ENCODE measurements at regions not wholly inside any gene's neighbourhood (a gene's known extent, or its start where the extent isn't known, plus 50 kb on each side); places are given as distances from the start of the nearest gene placed in this dataset.

DNA sequence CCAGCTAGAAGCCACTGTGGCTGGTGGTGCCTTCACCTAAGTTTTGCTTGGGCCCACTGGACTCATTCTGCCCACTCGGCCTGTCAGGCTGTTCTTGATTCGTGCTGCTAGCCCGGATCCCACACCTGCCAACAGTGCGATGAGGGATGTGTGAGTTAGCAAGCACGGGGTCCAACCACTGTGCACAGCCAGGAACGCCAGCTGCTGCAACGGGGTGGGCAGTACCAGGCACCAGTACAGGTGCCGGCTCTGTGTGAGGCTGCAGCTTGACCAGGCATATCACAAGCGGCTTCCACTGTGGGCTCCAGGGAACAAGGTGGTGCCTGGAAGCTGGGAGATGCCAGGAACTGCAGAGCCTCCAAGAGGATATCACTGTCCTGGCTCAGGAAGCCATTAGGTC is 481.2 kb downstream of the OTOL1 start:
- CTCF ChIA-PET, result no interaction called here
- POLR2A ChIA-PET, result no interaction called here

DNA sequence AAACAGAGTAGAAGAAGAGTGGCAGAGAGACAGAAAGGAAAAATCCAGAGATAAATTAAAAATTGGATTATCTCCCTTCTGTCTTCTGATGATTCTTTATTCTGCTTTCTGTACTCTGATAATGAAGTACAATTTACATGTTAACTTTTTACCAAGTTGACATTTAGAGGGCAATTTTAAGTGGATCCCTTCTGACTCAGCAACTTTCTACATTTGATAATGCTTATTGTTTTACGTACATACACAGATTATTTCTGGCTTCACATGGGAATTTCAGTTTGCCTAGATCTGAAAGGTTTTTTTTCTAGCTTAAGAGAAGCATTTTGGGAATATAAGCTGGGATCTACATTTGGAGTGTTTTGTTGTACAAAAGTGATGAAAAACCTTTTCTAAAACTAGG is 491.3 kb downstream of the OTOL1 start:
- POLR2A ChIA-PET, result no interaction called here
- CTCF ChIA-PET, result no interaction called here

DNA sequence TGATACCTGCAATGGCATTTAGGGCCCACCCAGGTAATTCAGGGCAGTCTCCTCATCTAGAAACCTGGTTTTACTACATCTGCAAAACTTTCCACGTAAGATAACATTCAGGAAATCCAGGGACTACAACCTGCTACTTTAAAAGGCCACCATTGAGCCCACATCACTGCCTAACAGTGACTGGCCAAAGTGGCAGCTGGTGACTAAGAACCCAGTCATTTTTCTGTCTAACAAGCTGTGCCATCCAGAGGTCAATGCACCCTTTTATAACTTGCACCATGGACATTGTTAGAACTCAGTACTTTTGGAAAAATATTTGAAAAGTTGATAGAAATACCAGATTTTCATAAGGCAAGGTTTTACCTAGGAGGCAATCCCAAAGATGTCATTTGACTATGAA is 492.4 kb downstream of the OTOL1 start:
- ChIA-PET POLR2A (no interaction called here), CTCF (no interaction called here)

DNA sequence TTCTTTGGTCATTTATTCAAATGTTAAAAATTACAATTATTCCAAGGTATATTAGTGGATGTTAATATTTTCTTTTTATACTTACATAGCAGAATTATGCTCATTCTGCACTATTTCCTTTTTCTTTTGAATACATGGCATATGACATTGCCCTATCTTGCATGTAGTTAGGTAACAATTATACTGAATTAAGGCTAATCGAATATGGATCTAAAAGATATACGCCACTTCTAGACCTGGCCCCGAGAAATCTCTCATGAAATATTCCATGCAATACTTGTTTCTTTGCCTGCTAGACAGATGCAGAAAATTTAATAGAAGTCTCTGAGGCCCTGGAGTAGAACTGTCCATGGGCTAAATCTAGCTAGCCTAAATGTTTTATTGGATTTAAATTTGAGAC is 493.4 kb downstream of the OTOL1 start:
- ChIA-PET POLR2A (no interaction called here), CTCF (no interaction called here)

DNA sequence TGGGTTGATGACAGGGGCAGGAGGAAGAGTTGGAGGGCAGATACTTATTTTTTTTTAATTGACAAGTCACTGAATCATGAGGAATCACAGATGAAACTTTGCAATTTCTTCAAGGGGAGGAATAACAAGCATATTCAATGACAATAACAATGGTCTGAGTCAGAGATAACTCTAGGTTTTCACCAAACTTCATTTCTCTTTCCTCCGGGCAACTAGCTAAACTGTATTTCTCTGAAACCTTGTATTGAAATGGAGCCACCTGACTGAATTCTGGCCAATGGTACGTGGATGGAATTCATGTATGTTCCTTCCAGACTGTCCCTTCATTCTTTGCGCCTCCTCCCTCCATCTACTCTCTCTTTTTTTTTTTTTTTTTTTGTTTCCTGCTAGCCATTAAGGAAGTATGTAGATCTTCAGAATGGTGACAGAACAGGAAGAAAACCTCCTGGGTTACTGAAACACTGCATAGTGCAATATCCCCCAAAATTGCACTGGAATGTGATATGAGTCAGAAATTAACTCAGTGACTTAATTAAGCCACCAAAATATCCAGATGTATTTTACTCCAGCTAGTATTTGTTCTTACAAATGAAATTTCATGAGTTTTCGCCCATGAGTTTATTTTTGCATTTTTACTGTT is 495.4 kb downstream of the OTOL1 start:
- ChIA-PET CTCF (no interaction called here), POLR2A (no interaction called here)

DNA sequence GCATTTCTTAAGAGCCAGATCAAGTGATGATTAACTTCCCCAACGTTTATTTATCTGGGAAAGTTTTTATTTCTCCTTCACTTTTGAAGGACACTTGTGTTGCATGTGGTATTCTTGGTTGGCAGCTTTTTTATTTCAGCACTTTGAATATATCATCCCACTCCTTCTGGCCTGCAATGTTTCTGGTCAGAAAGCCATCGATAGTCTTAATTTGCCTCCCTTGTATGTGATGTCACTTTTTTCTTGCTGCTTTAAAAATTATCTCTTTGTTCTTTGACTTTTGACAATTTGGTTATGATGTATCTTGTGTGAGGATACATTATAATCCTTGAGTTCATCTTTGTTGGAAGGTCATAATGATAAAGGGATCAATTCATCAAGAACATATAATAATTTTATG is 503.2 kb downstream of the OTOL1 start:
- ChIA-PET POLR2A (no interaction called here), CTCF (no interaction called here)

DNA sequence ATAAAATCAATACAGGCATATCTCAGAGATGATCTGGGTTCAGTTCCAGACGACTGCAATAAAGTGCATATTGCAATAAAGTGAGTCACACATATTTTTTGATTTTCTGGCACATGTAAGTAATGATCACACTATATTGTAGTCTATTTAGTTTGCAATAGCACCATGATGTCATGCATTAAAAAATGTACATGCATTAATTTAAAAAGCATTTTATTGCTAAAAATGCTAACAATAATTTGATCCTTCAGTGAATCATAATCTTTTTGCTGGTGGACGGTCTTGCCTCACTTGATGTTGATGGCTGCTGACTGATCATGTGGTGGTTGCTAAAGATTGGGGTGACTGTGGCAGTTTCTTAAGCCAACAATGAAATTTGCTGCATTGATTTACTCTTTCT is 511.1 kb downstream of the OTOL1 start:
- CTCF ChIA-PET, result no interaction called here
- POLR2A ChIA-PET, result no interaction called here

DNA sequence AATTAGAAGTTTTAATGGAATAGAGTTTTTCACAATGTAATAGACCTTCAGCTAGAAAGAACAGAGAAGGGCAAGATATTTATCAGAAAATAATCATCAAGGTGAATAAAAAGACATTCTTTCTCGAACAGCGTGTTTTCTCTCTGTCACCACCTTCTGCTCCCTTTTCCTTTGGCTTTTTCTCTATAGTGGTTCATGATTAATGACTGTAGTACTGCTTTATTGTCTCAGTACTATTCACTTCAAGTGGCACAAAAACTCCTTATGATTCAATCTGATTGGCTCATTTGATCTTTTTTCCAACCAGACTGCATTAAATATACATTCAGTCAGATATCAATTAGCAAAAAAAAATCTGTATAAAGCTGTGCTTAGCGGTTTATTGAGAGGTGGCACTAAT is 516.0 kb downstream of the OTOL1 start:
- ChIA-PET POLR2A (no interaction called here), CTCF (no interaction called here)

DNA sequence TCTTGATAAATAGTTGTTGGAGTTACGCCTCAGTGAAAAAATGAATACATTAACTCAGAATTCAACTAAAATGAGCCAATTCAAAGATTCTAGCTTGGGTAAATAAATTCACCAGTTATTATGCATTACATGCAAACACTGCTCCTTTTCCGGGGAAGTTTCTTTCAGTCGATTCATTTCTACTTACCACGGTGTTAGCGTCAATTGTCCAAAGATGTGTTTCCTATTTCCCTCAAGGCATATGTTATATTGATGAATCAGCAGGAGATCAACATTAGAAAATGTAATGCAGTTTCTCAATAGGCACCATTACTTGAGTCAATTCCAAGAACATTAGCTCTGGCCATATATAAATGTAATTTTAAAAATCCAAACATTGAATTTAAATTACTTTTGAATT is 517.7 kb downstream of the OTOL1 start:
- POLR2A ChIA-PET, result no interaction called here
- CTCF ChIA-PET, result no interaction called here

DNA sequence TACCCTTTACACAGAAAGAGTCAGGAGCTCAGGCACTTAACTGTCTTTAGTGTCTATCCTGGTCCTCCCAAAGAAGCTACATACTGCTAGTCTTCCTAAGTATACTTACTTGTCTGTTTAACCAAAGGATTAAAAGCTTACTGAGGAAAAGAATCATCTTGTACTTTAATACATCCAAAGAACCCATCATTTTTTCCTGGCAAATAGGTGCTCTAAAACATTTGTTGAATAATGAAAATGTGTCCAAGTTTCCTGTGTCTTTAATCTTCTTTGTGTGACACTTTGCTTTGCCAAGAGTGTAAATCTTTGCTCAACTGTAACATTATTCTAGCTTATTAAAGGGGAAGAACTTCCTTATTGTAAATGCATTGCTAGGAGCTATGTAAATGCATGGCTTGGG is 519.2 kb downstream of the OTOL1 start:
- POLR2A ChIA-PET, result no interaction called here
- CTCF ChIA-PET, result no interaction called here

DNA sequence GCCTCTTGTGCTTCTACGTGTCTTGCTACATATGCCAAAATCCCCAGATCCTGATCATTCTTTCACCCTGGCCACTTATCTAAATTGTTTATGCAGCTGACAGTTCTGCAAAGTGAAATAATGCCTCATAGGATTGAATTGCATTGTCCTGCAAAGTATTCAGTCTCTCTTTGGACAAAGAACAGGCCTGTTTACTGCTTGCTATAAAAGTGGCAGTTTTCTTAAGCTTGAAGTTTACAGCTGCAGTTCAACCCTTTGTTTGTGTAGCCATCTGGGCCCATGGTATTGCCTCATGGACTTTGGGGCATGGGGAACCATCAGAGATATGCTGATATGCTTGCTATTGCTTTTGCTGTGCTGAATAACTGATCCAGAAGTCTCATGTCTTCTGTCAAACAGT is 523.2 kb downstream of the OTOL1 start:
- ChIA-PET CTCF (no interaction called here), POLR2A (no interaction called here)

DNA sequence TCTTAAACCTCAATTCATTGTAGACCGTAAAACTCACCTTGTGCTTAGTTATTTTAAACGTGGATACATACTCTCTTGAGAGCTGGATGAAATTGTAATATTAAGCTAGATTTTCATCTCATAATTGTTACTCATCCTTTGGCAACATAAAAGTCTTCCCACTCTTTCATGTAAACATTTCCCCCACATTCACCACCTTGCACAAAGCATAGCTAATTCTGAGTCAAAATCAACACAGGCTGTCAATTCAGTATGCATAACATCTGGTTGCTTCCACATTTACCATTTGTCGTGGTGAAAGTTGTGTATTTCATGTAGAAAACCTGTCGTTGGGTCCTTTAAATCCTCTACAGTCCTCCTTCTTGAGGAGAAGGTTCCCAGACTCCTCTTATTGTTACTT is 524.6 kb downstream of the OTOL1 start:
- POLR2A ChIA-PET, result no interaction called here
- CTCF ChIA-PET, result no interaction called here

DNA sequence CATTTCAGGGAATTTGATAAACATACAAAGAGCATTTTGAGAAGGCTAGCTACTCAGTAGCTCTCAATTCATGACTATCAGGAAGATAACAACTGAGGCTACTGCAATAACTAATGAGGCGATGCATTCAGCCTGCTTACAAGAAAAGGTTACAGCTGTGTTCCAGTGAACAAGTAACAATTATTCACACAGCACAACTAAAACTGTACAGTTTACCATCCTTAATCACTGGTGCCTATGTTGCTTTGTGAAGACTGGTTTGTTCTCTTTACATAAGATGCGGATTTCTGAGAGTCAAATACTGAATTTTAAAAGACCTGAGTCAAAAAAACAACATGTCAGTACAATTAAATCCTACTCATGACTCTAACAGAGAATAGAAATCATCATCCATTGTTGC is 526.3 kb downstream of the OTOL1 start:
- CTCF ChIA-PET, result no interaction called here
- POLR2A ChIA-PET, result no interaction called here

DNA sequence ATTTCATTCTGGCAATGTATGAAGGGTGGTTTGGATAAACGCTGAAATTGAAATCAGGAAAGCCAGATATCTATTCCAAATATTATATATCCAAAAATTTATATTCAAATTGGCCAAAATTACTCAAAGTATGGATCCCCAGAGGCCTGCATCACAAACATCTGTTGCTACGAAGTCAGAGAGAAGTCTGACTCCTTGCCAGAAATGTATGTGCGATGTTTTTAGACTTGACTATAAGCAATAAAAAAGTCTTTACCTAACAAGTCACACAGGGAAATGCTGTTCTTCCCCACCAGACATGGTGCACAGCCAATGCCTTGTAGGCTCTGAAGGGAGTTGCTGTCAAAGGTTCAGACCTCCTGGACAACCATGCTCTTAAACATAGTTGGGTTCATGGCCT is 533.1 kb downstream of the OTOL1 start:
- CTCF ChIA-PET, result no interaction called here
- POLR2A ChIA-PET, result no interaction called here

DNA sequence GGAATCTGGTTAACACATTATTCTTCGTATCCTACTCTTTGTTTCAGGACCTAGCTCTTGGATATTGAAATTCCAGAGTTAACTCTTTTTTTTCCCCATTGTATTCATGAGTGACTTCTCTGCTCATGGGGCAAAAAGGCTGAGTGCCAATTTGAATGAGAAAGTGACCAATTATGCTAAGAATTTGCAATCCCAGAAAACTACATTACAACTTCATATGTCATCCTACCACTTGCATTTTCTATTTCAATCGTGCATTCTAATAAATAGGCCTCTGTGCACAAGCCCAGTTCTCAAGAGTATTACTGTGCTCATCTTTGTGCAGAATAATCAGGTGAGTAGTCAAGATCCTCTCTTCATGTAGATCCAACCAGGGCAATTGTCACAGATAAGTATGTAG is 537.8 kb downstream of the OTOL1 start:
- ChIA-PET POLR2A (no interaction called here), CTCF (no interaction called here)

DNA sequence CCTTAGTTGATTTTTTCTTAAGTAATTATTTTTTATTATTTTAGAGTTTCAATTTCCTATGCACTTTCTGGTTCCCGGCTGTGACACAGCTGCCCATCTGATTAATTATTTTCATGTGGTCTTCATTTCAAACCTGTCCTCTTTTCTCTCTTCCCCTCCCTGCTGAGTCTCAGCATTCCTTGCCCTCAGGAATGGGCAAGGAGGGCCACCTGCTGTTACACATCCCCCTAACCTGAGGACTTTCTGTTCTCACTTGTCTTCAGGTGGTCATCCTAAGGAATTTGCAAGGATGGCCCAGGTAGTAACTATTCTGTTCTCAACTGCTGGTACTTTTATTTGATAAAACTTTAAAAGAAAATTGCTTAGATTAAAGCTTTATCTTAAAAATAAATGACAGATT is 545.0 kb downstream of the OTOL1 start:
- POLR2A ChIA-PET, result no interaction called here
- CTCF ChIA-PET, result no interaction called here

DNA sequence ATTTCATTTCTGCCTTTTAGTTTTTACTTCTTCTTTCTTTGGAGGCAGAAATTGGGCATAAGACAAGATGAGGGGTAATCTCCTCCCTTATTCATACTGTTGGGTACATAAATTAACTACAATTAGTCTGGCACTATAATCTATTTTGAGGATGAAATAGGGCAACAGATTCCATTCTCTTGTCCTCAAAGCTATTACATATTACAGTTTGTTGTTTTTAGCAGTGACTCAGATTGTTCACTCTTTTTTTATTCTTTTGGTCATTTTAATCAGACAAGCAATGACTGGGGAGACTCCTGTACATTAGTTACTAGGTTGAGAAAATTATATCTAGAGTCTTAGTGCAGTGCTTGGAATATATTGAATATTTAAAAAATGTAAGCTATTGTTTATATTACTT is 556.0 kb downstream of the OTOL1 start:
- ChIA-PET CTCF (no interaction called here), POLR2A (no interaction called here)

DNA sequence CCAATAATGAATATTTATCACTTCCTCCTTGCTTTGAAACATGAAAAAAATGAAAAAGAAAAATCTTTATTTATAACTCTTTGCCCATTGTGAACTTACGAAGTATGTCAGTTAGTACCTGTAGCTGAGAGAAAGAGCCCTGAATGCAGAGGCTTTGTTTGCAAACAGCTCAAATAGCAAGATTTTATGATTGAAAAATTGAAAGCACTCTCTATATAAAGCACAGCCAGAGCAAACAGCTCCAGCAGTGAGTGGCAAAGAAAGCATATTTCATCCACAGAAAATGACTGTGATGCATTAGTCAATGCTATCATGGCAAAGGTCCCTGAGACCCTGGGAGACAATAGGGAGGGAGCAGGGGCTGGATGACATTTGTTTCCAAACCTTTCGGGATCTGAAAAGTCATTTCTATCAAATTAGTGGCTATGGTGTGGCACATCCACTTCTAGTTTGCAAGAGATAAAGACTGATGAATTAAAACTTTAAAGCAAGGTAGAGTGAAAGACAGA is 576.1 kb downstream of the OTOL1 start:
- CTCF ChIA-PET, result no interaction called here
- POLR2A ChIA-PET, result no interaction called here

DNA sequence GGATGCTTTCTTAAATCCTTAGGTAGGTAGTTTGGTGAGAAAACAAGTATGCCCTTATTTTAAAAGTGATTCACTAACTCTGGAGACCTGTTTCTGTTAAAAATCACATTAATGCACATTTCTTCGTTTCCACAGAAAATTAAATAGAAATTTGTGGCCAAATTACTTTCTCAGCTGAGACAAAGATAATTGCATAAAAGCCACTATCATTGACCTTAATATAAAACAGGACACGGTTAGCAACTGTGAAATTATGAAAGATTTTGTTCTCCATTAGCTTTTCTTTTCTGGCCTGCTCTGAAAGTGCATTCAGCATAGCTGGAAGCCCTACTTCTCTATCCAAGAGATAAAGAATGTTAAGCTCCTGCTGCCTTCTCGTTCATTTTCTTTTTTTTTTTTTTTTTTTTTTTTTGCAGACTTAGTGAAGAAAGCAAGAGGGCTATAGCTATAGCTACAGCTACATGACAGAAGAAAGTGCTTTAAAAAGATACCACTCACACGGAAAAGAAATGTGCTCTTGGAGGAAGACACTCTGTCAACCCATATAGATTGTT is 576.9 kb downstream of the OTOL1 start:
- ChIA-PET CTCF (no interaction called here), POLR2A (no interaction called here)

DNA sequence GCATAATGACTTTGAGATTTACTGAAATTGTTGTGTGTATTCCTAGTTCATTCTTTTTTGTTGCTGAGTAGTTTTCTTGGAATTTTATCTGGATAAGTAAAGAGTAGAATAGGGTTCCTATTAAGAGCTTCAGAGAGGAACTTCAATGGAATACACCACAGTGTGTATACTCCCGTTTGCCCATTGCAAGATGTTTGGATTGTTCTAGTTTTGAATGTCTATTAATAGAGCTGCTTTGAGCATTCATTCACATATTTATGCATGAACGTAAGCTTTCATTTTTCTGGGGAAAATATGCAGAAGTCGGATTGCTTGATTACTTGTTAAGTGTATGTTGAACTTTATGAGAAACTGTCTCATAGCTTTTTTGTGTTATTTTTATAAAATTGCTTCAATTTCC is 580.5 kb downstream of the OTOL1 start:
- ChIA-PET POLR2A (no interaction called here), CTCF (no interaction called here)

DNA sequence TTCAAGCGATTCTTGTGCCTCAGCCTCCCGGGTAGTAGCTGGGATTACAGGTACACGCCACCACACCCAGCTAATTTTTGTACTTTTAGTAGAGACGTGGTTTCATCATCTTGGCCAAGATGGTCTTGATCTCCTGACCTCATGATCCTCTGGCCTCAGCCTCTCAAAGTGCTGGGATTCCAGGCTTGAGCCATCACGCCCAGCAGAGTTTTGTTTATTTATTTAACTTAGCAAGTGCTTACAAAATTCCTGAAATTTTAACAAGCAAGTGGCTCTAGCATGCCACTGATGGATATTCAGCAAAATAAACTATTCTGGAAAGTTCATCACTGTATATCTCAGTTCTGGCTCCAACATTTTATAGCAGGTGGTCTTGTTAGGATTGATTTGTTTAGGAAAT is 585.9 kb downstream of the OTOL1 start:
- CTCF ChIA-PET, result no interaction called here
- POLR2A ChIA-PET, result no interaction called here

DNA sequence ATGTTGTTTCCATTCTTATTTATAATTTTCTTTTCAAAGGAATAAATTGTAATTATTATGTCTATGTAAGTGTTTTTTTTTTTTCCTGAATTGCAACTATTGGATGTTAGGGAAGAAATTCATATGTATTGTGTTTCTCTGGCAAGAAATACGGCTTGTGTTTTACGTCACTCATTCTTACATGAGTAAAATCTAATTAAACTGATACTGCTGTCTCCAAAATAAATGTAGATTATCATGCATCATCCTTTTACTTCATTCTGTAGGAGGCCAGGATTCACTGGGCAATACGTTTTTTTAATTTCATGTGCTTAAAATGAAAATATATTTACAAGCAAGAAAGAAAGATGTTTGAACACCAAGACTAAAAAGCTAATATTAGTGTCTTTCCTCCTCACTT is 590.8 kb downstream of the OTOL1 start:
- ChIA-PET POLR2A (no interaction called here), CTCF (no interaction called here)

DNA sequence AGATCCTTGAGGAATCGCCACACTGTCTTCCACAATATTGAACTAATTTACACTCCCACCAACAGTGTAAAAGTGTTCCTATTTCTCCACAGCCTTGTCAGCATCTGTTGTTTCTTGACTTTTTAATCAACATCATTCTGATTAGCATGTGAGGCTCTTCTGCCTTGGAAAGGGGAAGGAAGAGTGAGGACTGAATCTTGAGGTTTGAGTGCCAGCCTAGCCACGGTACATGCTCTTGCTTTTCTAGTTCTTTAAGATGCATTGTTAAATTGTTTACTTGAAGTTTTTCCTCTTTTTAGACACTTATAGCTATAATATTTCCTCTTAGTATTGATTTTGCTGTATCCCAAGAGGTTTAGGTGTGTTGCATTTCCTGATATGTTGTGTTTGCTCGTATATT is 596.1 kb downstream of the OTOL1 start:
- POLR2A ChIA-PET, result no interaction called here
- CTCF ChIA-PET, result no interaction called here
